ENCODE measurements at regions not wholly inside any gene's neighbourhood (a gene's known extent, or its start where the extent isn't known, plus 50 kb on each side); places are given as distances from the start of the nearest gene placed in this dataset.

DNA sequence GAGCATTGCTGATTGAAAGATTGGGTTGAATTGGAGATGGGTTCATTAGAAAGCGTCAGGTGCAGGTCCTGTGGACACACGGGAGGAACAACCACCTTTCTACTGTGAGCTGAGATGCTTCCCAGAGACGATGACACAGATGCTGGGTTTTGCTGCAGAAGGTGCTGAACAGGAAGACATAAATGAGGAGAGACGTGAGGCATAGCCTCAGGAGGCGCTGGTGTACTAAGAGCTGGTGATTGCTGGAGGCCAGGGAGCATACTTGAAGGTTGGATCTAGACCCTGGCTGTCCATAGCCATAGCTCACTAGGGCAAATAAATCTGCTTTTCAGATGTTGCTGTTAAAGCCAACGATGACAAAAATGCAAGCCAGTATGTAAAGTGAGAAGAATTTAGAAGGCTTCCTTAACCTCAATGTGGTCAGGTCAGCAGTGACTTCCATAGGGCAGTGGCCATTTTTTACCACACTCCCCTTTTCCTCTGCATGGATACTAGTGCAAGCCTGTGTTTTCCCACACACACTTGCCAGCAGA lies 153.7 kb downstream of the SOX11 start:
- DNase-seq, result no peak

GRCh38 chr2:5846881-5847280 lies 154.7 kb downstream of the SOX11 start:
- no peak for DNase-seq

- no peak for DNase-seq
These were observed 157.4 kb downstream of the SOX11 start for GRCh38 chr2:5849562-5849961.

DNA sequence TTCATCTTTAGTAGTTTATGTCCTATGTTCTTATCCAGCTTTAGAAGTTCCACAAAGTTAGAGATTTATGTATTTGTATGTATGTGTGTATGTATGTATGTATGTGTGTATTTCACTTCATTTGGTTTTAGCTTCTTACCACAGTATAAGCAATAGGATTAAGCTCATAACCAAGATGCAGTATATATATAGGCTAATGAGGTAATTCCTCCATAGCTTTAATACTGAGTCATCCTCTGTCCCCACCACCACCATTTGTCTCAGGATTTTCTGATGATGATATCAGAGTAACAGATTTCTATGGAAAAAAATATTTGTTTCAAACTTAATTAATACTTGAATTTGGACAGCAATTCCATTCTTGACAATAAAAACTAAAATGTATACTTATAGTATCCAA lies 159.2 kb downstream of the SOX11 start:
- no peak for DNase-seq

GRCh38 chr2:5854797-5855196 lies 162.6 kb downstream of the SOX11 start:
- no peak for DNase-seq

- no peak for DNase-seq
These were observed 174.9 kb downstream of the SOX11 start for GRCh38 chr2:5867056-5867455.

DNA sequence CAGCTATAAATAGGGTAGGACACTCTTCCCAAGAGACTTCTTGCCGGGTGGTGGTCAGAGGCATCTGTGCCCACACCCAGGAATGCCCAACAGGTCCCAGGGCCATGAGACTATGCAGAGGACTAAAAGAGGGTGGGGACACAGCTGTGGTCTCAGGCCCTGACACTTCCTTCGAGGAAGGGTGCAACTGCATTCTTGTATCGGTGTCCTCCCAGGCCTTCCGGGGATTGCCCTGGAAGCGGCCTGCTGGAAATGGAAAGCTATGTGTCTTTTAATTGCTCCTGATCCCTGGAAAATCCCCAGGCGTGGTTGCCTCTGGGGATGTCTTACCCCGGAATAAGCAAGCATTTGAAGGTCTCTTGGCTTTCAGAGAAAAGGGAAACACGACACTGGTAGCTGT lies 176.7 kb downstream of the SOX11 start:
- DNase-seq, result no peak

DNA sequence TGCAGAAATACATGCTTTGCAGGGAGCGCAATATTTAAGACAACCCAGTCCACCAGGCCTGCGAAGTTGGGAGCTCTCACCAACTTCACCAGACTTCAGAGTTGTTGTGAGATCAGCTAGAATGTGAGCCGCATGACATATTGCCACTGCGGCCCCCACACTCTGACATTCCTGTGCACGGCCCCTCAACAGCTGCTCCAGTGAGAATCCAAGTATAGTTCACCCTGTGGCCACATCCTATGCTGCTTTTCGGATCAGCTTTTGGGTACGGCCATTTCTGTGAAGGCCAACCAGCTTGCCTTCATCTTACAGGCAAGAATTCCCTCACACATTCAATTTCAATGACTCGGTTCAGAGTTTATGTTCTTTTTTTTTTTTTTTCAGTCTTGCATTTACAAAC lies 177.8 kb downstream of the SOX11 start:
- DNase-seq, result no peak

GRCh38 chr2:5877360-5877759 lies 185.2 kb downstream of the SOX11 start:
- no peak for DNase-seq

DNA sequence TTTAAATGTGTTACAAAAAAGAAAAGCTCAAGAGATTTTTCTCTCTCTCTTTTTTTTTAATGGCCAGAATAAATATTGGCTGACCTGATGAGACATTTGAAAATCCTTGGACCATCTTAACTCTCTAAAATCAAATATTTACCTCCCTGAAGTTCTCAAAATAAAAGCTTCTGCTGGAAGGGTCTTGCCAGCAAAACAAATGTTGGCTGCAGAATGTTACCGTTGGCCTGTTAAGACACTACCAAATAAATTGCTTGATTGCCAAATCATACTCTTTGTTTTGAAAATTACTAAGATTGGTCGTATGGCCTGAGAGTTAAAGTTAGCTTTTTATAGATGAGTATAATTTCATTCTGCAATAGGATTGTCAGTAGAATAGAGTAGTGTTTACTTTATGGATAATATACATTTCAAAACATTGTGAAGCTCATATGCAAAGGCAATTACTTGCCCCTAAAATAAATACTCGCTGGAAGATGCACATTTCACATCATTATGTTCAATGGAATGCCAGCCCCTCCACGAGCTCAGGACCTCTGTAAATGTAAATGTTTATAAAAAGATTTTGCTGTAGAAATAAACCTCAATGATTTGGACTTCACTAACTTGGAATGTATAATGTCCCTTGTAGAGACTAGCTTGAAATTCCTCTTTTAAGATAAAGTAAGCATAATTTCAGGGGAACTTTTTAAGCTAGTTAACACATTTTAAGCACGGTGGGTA lies 193.4 kb downstream of the SOX11 start:
- no peak for DNase-seq

DNA sequence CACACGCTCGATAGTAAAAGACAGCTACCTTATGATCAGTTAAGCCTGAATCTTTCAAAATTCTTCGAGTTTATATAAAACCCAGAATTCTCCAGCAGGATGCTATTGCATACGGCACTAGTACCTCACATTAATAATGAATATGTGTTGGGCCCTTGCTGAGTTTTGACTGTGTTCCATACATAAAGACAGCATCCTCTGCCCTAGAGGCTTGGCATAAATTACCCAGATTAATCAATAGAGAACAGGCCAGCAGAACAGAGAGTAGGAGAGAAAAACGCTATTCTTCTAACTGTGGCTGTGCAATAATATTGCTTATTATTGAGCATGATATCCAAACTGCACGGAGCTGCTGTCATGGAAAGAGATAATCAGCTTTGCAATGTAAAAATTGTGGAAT lies 194.3 kb downstream of the SOX11 start:
- no peak for DNase-seq

DNA sequence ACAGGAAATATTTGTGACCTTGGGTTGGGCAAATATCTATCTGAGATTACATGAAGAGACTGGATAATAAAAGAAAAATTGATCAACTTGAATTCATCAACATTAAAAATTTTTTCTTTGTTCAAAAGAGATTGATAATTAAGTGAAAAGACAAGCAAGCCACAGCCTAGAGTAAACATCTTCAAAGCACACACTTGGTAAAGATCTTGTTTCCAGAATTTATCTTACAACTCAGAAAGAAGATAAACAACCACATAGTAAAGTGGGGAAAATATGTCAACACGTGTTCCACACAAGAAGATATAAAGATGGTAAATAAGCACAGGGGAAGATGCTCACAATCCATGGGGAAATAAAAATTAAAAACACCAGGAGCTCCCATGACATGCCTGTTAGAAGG lies 195.9 kb downstream of the SOX11 start:
- DNase-seq, result no peak

GRCh38 chr2:5889519-5889918 lies 197.3 kb downstream of the SOX11 start:
- no peak for DNase-seq

DNA sequence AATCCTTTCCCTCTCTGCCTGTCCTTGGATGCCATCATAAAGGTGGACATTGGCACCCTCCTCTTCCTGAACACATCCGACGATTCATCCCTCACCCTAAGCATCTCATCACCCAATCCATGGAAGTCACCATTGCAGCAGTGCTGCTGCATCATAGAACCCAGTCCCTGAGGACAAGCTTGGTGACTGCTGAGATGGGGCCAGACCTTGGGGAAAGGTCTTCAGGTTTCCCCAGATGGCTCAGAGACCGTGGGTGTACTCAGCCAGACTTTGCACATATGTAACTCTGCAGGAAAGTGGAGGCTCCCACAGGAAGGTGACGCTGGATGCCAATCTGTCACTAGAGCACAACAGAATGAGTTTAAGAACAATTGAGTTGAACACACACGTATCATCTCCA lies 202.2 kb downstream of the SOX11 start:
- DNase-seq, result no peak

GRCh38 chr2:5895284-5895683 lies 203.1 kb downstream of the SOX11 start:
- no peak for DNase-seq

DNA sequence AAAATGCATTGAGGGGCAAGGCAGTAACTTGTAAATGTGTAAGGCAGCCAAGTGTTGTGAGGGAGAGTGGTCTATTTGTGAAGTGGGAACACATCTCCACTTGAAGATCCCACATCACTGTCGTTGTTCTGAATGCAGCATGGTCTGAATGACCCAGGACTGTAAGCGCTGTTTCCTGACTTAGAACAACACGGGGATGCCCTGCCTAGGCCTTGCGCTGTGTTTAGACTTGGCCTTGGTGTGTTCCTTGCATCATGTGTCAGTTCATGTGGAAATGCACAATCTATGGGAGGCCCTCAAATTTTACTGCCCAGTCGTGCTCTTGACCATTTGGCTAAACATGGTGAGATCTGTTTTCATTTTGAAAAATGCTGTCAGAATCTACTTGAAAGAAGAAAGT lies 205.1 kb downstream of the SOX11 start:
- no peak for DNase-seq

GRCh38 chr2:5898667-5899066 lies 206.5 kb downstream of the SOX11 start:
- DNase-seq, result no peak

- DNase-seq, result no peak
These were observed 213.5 kb downstream of the SOX11 start for GRCh38 chr2:5905661-5906060.

DNA sequence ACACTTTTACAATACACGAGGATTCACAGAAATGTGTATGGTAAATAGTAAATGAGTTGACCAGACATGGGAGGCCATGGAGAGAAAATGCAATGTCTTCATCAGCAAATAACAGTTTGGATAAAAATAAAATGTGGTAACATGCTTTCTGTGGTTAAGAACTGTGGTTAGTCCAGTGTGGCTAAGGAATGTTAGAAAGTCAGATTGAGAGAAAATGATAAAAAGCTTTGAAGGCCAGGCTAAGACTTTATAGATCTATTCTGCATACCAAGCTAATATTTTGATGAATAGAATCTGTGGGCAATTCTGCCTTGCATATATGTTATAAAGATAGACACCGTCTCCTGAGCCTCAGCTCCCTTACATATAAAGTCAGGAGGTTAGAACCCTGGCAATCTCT lies 215.9 kb downstream of the SOX11 start:
- no peak for DNase-seq

DNA sequence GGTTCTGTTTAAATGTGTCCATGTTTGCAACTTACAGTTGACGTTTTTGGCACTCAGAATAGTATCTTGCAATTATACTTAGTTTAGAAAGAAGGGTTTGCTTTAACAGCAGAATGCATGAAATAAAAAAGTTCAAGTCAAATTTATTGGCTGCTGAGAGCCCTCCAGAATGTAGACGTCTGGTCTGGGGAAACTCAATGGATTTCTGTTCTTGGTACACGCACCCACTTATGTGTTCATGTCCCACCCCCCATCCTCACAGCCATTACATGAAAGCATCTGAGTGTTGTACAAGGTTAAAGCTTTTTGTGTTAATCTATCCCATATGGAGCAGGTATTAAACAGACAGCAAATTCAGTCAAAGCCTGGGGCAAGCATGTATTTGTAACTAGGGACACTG lies 219.5 kb downstream of the SOX11 start:
- DNase-seq, result no peak

DNA sequence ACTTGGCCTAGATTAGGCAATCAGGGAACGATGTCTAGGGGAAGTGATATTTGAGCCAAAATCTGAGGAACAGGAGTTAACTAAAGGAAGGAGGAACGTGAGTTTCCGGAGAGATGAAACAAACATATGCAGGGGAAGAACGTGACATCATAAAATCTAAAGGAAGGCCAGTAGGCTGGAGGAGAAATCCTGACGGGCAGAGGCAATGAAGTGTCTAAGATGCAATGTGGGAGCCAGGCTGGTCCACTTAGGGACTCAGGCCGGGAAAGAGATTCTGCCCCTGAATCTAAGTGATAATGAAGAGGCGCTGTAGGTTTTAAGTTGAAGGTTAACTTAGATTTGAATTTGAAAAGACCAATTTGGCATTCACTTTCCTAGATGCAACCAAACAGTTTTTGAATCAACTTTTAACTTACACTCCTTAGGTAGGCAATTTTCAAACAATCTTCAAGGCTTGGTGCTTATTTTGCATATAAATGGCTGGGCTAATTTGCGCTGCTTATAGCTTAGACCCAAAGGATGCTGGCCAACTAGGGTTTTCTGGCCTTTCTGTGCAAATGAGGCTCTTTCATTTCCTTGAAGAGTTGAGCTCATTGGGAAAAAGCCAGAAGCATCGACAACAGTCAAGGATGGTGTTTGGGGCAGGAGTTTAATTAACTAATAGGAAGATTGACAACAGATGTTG lies 221.7 kb downstream of the SOX11 start:
- DNase-seq, result no peak

DNA sequence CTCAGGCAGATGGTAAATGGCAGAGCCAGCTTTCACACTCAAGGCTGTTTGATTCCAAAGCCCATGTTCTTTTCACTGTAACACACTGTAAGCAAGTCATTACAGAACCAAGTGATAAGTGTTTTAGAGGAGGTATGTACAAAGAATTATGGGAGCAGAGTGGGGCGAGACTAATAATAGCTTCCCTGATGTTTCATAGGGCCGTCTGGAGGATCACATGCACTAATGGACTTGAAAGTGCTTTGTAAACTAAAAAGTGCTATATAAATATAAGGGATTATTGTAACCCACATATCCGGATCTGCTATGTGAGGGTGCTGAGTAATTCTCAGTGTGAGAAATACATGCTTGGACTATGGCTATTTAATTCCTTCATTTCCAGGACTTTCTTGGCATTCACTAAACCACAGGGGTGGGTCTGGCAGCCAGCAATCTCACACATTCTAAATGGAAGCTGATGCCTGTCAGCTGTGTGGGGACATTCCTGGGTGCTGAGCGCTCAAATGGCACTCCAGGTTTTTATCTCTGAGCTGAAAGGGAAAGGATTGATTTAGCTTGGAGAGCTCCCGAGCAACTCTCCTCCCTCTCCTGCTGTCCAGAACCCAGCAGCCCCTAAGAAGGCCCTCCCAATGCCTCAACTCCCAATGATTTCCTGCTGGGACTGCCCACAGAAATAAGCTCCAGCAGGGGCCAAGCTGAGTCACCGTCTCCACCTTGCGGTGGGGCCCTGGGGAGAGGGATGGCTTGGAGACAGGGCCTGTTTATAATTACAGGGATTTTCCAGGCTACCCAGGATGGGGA lies 222.8 kb downstream of the SOX11 start:
- DNase-seq, result no peak

GRCh38 chr2:5915881-5916310 lies 223.7 kb downstream of the SOX11 start:
- no peak for DNase-seq

Data from NCI-H526 treated with DMSO at 0.1 percent for 48 hours (cell line).